ENCODE measurements at regions not wholly inside any gene's neighbourhood (a gene's known extent, or its start where the extent isn't known, plus 50 kb on each side); places are given as distances from the start of the nearest gene placed in this dataset.

- no peak for TF ChIP-seq MAX (IDR thresholded peaks at IDR 0.05)
- TF ChIP-seq, protein P1, sequence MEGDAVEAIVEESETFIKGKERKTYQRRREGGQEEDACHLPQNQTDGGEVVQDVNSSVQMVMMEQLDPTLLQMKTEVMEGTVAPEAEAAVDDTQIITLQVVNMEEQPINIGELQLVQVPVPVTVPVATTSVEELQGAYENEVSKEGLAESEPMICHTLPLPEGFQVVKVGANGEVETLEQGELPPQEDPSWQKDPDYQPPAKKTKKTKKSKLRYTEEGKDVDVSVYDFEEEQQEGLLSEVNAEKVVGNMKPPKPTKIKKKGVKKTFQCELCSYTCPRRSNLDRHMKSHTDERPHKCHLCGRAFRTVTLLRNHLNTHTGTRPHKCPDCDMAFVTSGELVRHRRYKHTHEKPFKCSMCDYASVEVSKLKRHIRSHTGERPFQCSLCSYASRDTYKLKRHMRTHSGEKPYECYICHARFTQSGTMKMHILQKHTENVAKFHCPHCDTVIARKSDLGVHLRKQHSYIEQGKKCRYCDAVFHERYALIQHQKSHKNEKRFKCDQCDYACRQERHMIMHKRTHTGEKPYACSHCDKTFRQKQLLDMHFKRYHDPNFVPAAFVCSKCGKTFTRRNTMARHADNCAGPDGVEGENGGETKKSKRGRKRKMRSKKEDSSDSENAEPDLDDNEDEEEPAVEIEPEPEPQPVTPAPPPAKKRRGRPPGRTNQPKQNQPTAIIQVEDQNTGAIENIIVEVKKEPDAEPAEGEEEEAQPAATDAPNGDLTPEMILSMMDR (IDR thresholded peaks at IDR 0.05; ENCODE audit: low read depth, low read length, missing input control) = no peak
- no peak for TF ChIP-seq TAF1 (conservative IDR thresholded peaks at IDR 0.05)
- no peak for TF ChIP-seq RXRA (IDR thresholded peaks at IDR 0.05)
- TF ChIP-seq GABPA (IDR thresholded peaks at IDR 0.05 in 1 of 2, conservative IDR thresholded peaks at IDR 0.05 in 1 of 2) = no peak
- TF ChIP-seq JUND (IDR thresholded peaks at IDR 0.05) = no peak
Measured at GRCh38 chr6:130524552-130524951, 158.7 kb downstream of the TMEM200A start.
